H1 (cell line): ENCODE measurements at regions not wholly inside any gene's neighbourhood (a gene's known extent, or its start where the extent isn't known, plus 50 kb on each side); places are given as distances from the start of the nearest gene placed in this dataset.

Experiments
- CTCF ChIA-PET: fragments of 300-600 bp; sonication (Branson Sonifier 250); formaldehyde crosslinking; loops from one replicate; lab custom pipeline; 2021; ENCODE audit not compliant: partially characterized antibody; lab: Charles Lee
- POLR2A ChIA-PET: fragments of 300-600 bp; sonication (Branson Sonifier 250); formaldehyde crosslinking; loops from one replicate; lab custom pipeline; 2021; ENCODE audit warnings: inconsistent platforms; ENCODE audit not compliant: partially characterized antibody; lab: Charles Lee
- DNase-seq, 2 experiments: peaks; one replicate each; pipeline versions ENCODE4 v3.0.0 to v3.0.0-alpha.2; 2010 to 2022; ENCODE audit warnings: low spot score in 2 of 2, low read depth in 1 of 2, mixed read lengths in 1 of 2
- FAIRE-seq: peaks from 2 replicates; lab custom pipeline; 2011; peaks lifted over from hg19 to GRCh38; lab: Jason Lieb, UNC
- H2AFZ ChIP-seq: 2 replicates; pipeline ENCODE4 v1.8.1; 2012; ENCODE audit warnings: low read length, inconsistent platforms
- H2AK5ac ChIP-seq: 2 replicates; pipeline ENCODE4 v1.6.1; 2013; ENCODE audit warnings: low read depth, low read length
- H2BK120ac ChIP-seq: replicated peaks from 2 replicates; pipeline ENCODE3; 2013; ENCODE audit warnings: low read depth, low read length, inconsistent platforms
- H2BK12ac ChIP-seq: 2 replicates; pipeline ENCODE4 v1.6.1; 2013; ENCODE audit warnings: low read depth, low read length
- H2BK15ac ChIP-seq: 2 replicates; pipeline ENCODE4 v1.6.1; 2013; ENCODE audit warnings: low read length
- H2BK20ac ChIP-seq: 2 replicates; pipeline ENCODE4 v1.6.1; 2013; ENCODE audit warnings: low read length
- H2BK5ac ChIP-seq: 2 replicates; pipeline ENCODE4 v1.6.1; 2013; ENCODE audit warnings: low read depth, low read length
- H3K14ac ChIP-seq: 2 replicates; pipeline ENCODE4 v1.6.1; 2013; ENCODE audit warnings: inconsistent platforms; ENCODE audit not compliant: insufficient read length
- H3K18ac ChIP-seq: 2 replicates; pipeline ENCODE4 v1.6.1; 2013; ENCODE audit warnings: low read length; ENCODE audit errors: extremely low read depth
- H3K23ac ChIP-seq: 2 replicates; pipeline ENCODE4 v1.6.1; 2013; ENCODE audit warnings: inconsistent platforms; ENCODE audit not compliant: insufficient read length
- H3K23me2 ChIP-seq: 2 replicates; pipeline ENCODE4 v1.6.1; 2013; ENCODE audit warnings: low read depth, low read length
- H3K27ac ChIP-seq: 2 replicates; pipeline ENCODE4 v1.6.1; 2011; ENCODE audit warnings: low read depth, low read length, inconsistent platforms
- H3K27me3 ChIP-seq, 4 experiments: replicated peaks in 1 of 4; 1 replicate in 1 of 4; 2 replicates in 3 of 4; pipeline versions ENCODE4 v1.6.1 to v1.8.1; 2011 to 2013; ENCODE audit warnings: low read length in 3 of 4, mild to moderate bottlenecking in 3 of 4, inconsistent platforms in 2 of 4, mixed read lengths in 2 of 4, moderate library complexity in 1 of 4; ENCODE audit not compliant: control insufficient read depth in 3 of 4, insufficient read depth in 3 of 4; ENCODE audit errors: extremely low read depth in 1 of 4
- H3K36me3 ChIP-seq, 4 experiments: 2 replicates each; pipeline versions ENCODE4 v1.6.1 to v1.8.1; 2011 to 2013; ENCODE audit warnings: mild to moderate bottlenecking in 4 of 4, low read length in 3 of 4, moderate library complexity in 2 of 4, control low read depth in 1 of 4, inconsistent platforms in 1 of 4; ENCODE audit not compliant: insufficient read depth in 4 of 4, control insufficient read depth in 2 of 4
- H3K4ac ChIP-seq: replicated peaks from 2 replicates; pipeline ENCODE3; 2013; ENCODE audit warnings: low read length, low read depth, mixed read lengths, inconsistent platforms; ENCODE audit not compliant: insufficient read length
- H3K4me1 ChIP-seq, 4 experiments: replicated peaks in 1 of 4; 1 replicate in 1 of 4; 2 replicates in 3 of 4; pipeline versions ENCODE4 v1.6.1 to v1.8.1; 2011 to 2013; ENCODE audit warnings: low read length in 3 of 4, inconsistent platforms in 2 of 4, mixed read lengths in 1 of 4; ENCODE audit not compliant: insufficient read depth in 4 of 4, control insufficient read depth in 3 of 4
- H3K4me2 ChIP-seq, 2 experiments: 2 replicates each; pipeline versions ENCODE4 v1.6.1 to v1.8.1; 2011 to 2013; ENCODE audit warnings: low read depth in 2 of 2, low read length in 2 of 2, control low read depth in 1 of 2, inconsistent platforms in 1 of 2, mild to moderate bottlenecking in 1 of 2; ENCODE audit not compliant: insufficient read depth in 1 of 2
- H3K4me3 ChIP-seq, 4 experiments: fragments of 200-600, 300-600 bp in 1 of 4; sonication (generic), shearing (Covaris generic), sonication (Bioruptor Twin) in 1 of 4; 2 replicates each; pipeline versions ENCODE4 v1.5.1 to v1.8.1; 2011 to 2016; ENCODE audit warnings: low read length in 4 of 4, low read depth in 3 of 4, control low read depth in 2 of 4, inconsistent platforms in 2 of 4, mild to moderate bottlenecking in 2 of 4, mixed read lengths in 1 of 4, moderate library complexity in 1 of 4; ENCODE audit not compliant: insufficient read depth in 2 of 4; ENCODE audit errors: extremely low read depth in 1 of 4
- H3K56ac ChIP-seq: replicated peaks from 2 replicates; pipeline ENCODE3; 2013; ENCODE audit warnings: low read depth, mild to moderate bottlenecking, mixed read lengths, low read length, inconsistent platforms; ENCODE audit not compliant: insufficient read length
- H3K79me1 ChIP-seq: 2 replicates; pipeline ENCODE4 v1.6.1; 2013; ENCODE audit warnings: low read depth, low read length, control low read depth
- H3K79me2 ChIP-seq, 2 experiments: 2 replicates each; pipeline versions ENCODE4 v1.6.1 to v1.8.1; 2012 to 2013; ENCODE audit warnings: low read length in 2 of 2, mild to moderate bottlenecking in 2 of 2, inconsistent platforms in 1 of 2; ENCODE audit not compliant: insufficient read depth in 2 of 2, control insufficient read depth in 1 of 2
- H3K9ac ChIP-seq, 4 experiments: replicated peaks in 1 of 4; 1 replicate in 1 of 4; 2 replicates in 3 of 4; pipeline versions ENCODE4 v1.6.1 to v1.8.1; 2011 to 2013; ENCODE audit warnings: low read depth in 3 of 4, low read length in 3 of 4, control low read depth in 2 of 4, mild to moderate bottlenecking in 2 of 4, moderate library complexity in 2 of 4, inconsistent platforms in 1 of 4; ENCODE audit errors: extremely low read depth in 1 of 4
- H3K9me3 ChIP-seq, 2 experiments: 2 replicates each; pipeline versions ENCODE4 v1.6.1 to v1.8.1; 2012 to 2013; ENCODE audit warnings: mild to moderate bottlenecking in 2 of 2, moderate library complexity in 2 of 2, control low read depth in 1 of 2, inconsistent platforms in 1 of 2, low read depth in 1 of 2, low read length in 1 of 2, mixed read lengths in 1 of 2; ENCODE audit not compliant: insufficient read depth in 2 of 2
- H4K20me1 ChIP-seq, 2 experiments: replicated peaks in 1 of 2; 2 replicates each; pipeline versions ENCODE3 to v1.8.1; 2011 to 2013; ENCODE audit warnings: inconsistent platforms in 2 of 2, low read length in 2 of 2, mild to moderate bottlenecking in 1 of 2; ENCODE audit not compliant: insufficient read depth in 2 of 2, control insufficient read depth in 1 of 2
- H4K5ac ChIP-seq: 2 replicates; pipeline ENCODE4 v1.6.1; 2013; ENCODE audit warnings: low read length, low read depth, mixed read lengths, inconsistent platforms; ENCODE audit not compliant: insufficient read length
- H4K8ac ChIP-seq: 2 replicates; pipeline ENCODE4 v1.8.0; 2013; ENCODE audit warnings: mild to moderate bottlenecking, moderate library complexity, low read length, inconsistent platforms; ENCODE audit not compliant: insufficient read depth; ENCODE audit errors: extremely low read depth
- H4K91ac ChIP-seq: replicated peaks from 2 replicates; pipeline ENCODE3; 2013; ENCODE audit warnings: low read length, mixed read lengths, inconsistent platforms; ENCODE audit not compliant: insufficient read length
- CHD1 ChIP-seq: IDR thresholded peaks from 2 replicates; pipeline ENCODE4 v1.6.1; 2012; ENCODE audit warnings: low read depth, low read length, improper control_type of control experiment
- JUN ChIP-seq: IDR thresholded peaks from 2 replicates; pipeline ENCODE4 v1.6.1; 2011; ENCODE audit warnings: low read depth, mild to moderate bottlenecking, improper control_type of control experiment, low read length
- JUND ChIP-seq: IDR thresholded peaks from 2 replicates; pipeline ENCODE4 v1.6.1; 2011; ENCODE audit warnings: mild to moderate bottlenecking, improper control_type of control experiment, low read length
- KDM4A ChIP-seq: IDR thresholded peaks from one replicate; pipeline ENCODE4 v1.7.1; 2012; ENCODE audit warnings: low read depth, mild to moderate bottlenecking, moderate library complexity, low read length, inconsistent platforms; ENCODE audit not compliant: severe bottlenecking
- KDM5A ChIP-seq: fragments of 200-600 bp; IDR thresholded peaks from 2 replicates; pipeline ENCODE4 v1.7.1; 2012; ENCODE audit warnings: mild to moderate bottlenecking, low read length, inconsistent platforms, mixed read lengths
- MAFK ChIP-seq: IDR thresholded peaks from 2 replicates; pipeline ENCODE4 v1.6.1; 2012; ENCODE audit warnings: low read depth, mild to moderate bottlenecking, improper control_type of control experiment, low read length
- NANOG ChIP-seq: IDR thresholded peaks from 2 replicates; pipeline ENCODE4 v1.6.1; 2011; ENCODE audit warnings: low read length, low read depth, mild to moderate bottlenecking, inconsistent platforms; ENCODE audit not compliant: insufficient read depth, poor library complexity, severe bottlenecking
- RAD21 ChIP-seq, 2 experiments: IDR thresholded peaks in 1 of 2; conservative IDR thresholded peaks in 1 of 2; 2 replicates each; pipeline ENCODE4 v1.6.1; 2011; ENCODE audit warnings: low read depth in 2 of 2, low read length in 2 of 2, improper control_type of control experiment in 1 of 2, inconsistent platforms in 1 of 2, mild to moderate bottlenecking in 1 of 2, moderate library complexity in 1 of 2
- RBBP5 ChIP-seq: IDR thresholded peaks from 2 replicates; pipeline ENCODE4 v1.7.1; 2012; ENCODE audit warnings: low read depth, mild to moderate bottlenecking, inconsistent platforms, low read length, moderate library complexity, borderline replicate concordance
- SIN3A ChIP-seq, 2 experiments: IDR thresholded peaks in 1 of 2; conservative IDR thresholded peaks in 1 of 2; 2 replicates each; pipeline ENCODE4 v1.6.1; 2011 to 2012; ENCODE audit warnings: low read length in 2 of 2, improper control_type of control experiment in 1 of 2, low read depth in 1 of 2, mild to moderate bottlenecking in 1 of 2
- SP4 ChIP-seq: IDR thresholded peaks from 2 replicates; pipeline ENCODE4 v1.6.1; 2012; ENCODE audit warnings: low read length, inconsistent platforms
- SRF ChIP-seq: IDR thresholded peaks from 2 replicates; pipeline ENCODE4 v1.6.1; 2011; ENCODE audit warnings: mild to moderate bottlenecking, low read depth, low read length, moderate library complexity
- TCF12 ChIP-seq: IDR thresholded peaks from 2 replicates; pipeline ENCODE4 v1.6.1; 2011; ENCODE audit warnings: low read depth, mild to moderate bottlenecking, low read length
- USF2 ChIP-seq: IDR thresholded peaks from 2 replicates; pipeline ENCODE4 v1.6.1; 2011; ENCODE audit warnings: low read length, improper control_type of control experiment
- WGBS, 2 experiments: shearing (Covaris generic) in 1 of 2; methylation state at CpG; one replicate each; pipeline versions ENCODE4 v1.1.6 to v1.1.7; 2013 to 2015; ENCODE audit warnings: low lambda C conversion rate in 2 of 2, mixed read lengths in 2 of 2, inconsistent platforms in 1 of 2, low coverage in 1 of 2, missing lambda C conversion rate in 1 of 2; ENCODE audit not compliant: insufficient replicate concordance in 2 of 2, insufficient coverage in 1 of 2, insufficient read length in 1 of 2; ENCODE audit errors: extremely low coverage in 1 of 2, missing lambda C conversion rate in 1 of 2; 5-methylcytosine and 5-hydroxymethylcytosine counted together

GRCh38 chr10:9061871-9062270 lies 1007.4 kb downstream of the GATA3 start:
- Histone ChIP-seq H3K4me1 (no peaks in the 10 kb centered on the region), H3K18ac (no peak overlapping the region), H3K4ac (no peak overlapping the region), H4K91ac (no peak overlapping the region), H3K23ac (no peak overlapping the region), H3K27ac (no peak overlapping the region), H3K4me3 (no peak overlapping the region), H2AK5ac (no peak overlapping the region), H2BK12ac (no peak overlapping the region), H3K27me3 (no peaks in the 10 kb centered on the region), H3K36me3 (no peaks in the 10 kb centered on the region; a peak in 1 of 8 replicates), H3K9ac (no peak overlapping the region), H2BK20ac (no peak overlapping the region), H2BK120ac (no peak overlapping the region), H3K23me2 (no peaks in the 10 kb centered on the region), H4K5ac (no peak overlapping the region), H3K79me2 (no peaks in the 10 kb centered on the region), H2AFZ (no peak overlapping the region), H2BK15ac (no peak overlapping the region), H3K56ac (no peak overlapping the region), H3K4me2 (no peak overlapping the region), H4K8ac (no peak overlapping the region), H3K9me3 (no peaks in the 10 kb centered on the region), H3K14ac (no peak overlapping the region), H4K20me1 (no peaks in the 10 kb centered on the region), H2BK5ac (no peak overlapping the region), H3K79me1 (no peaks in the 10 kb centered on the region)
- FAIRE-seq (no peak), DNase-seq (no peak)
- CTCF ChIA-PET, result no interaction called here
- WGBS, 2 experiments, result 94% methylated on average over 3 of the region's 3 CpGs; no CpG with 5 or more reads in 1 of the 2 experiments
- POLR2A ChIA-PET, result no interaction called here
- no peak for TF ChIP-seq JUN
- no peak for TF ChIP-seq TCF12
- TF ChIP-seq SP4, result no peak
- TF ChIP-seq KDM4A, result no peak
- no peak for TF ChIP-seq SIN3A (conservative IDR thresholded peaks at IDR 0.05 in 1 of 2, IDR thresholded peaks at IDR 0.05 in 1 of 2; ENCODE audit: low read depth in 1 of 2, low read length in 2 of 2)
- TF ChIP-seq JUND, result no peak
- TF ChIP-seq SRF, result no peak
- TF ChIP-seq RAD21 (IDR thresholded peaks at IDR 0.05 in 1 of 2, conservative IDR thresholded peaks at IDR 0.05 in 1 of 2; ENCODE audit: low read depth in 2 of 2, low read length in 2 of 2), result no peak
- TF ChIP-seq MAFK, result no peak
- TF ChIP-seq RBBP5, result no peak
- no peak for TF ChIP-seq CHD1
- TF ChIP-seq USF2, result no peak
- no peak for TF ChIP-seq KDM5A
- no peak for TF ChIP-seq NANOG
